IMR-90 (cell line): ENCODE measurements at regions not wholly inside any gene's neighbourhood (a gene's known extent, or its start where the extent isn't known, plus 50 kb on each side); places are given as distances from the start of the nearest gene placed in this dataset.
"Not testable (repeated sequence)": the region's sequence is repeated elsewhere in the genome, so short reads cannot be mapped to it uniquely, and the experiment has no call there.

Experiments
- BHLHE40 ChIP-seq: fragments of 150-350 bp; IDR thresholded peaks from 2 replicates; pipeline ENCODE4 v1.6.1; 2016; ENCODE audit warnings: mild to moderate bottlenecking, low read depth, low read length
- CEBPB ChIP-seq: IDR thresholded peaks from 2 replicates; pipeline ENCODE4 v1.6.1; 2012; ENCODE audit warnings: low read depth, low read length, improper control_type of control experiment
- CTCF ChIP-seq: conservative IDR thresholded peaks from 2 replicates; pipeline ENCODE4 v1.5.1; 2012; ENCODE audit warnings: mild to moderate bottlenecking, low read depth, low read length, improper control_type of control experiment
- MAFK ChIP-seq: IDR thresholded peaks from 2 replicates; pipeline ENCODE4 v1.6.1; 2012; ENCODE audit warnings: low read depth, low read length, improper control_type of control experiment
- POLR2A ChIP-seq: IDR thresholded peaks from 2 replicates; pipeline ENCODE4 v1.6.1; 2012; ENCODE audit warnings: mild to moderate bottlenecking, low read depth, low read length
- RAD21 ChIP-seq: IDR thresholded peaks from 2 replicates; pipeline ENCODE4 v1.6.1; 2012; ENCODE audit warnings: low read length, improper control_type of control experiment
- RFX5 ChIP-seq: IDR thresholded peaks from 2 replicates; pipeline ENCODE4 v1.8.0; 2012; ENCODE audit warnings: low read depth, mild to moderate bottlenecking, low read length, moderate library complexity
- SMC3 ChIP-seq: fragments of 150-350 bp; IDR thresholded peaks from 2 replicates; pipeline ENCODE4 v1.6.1; 2016; ENCODE audit warnings: low read depth, mild to moderate bottlenecking, antibody characterized with exemption, low read length, moderate library complexity

DNA sequence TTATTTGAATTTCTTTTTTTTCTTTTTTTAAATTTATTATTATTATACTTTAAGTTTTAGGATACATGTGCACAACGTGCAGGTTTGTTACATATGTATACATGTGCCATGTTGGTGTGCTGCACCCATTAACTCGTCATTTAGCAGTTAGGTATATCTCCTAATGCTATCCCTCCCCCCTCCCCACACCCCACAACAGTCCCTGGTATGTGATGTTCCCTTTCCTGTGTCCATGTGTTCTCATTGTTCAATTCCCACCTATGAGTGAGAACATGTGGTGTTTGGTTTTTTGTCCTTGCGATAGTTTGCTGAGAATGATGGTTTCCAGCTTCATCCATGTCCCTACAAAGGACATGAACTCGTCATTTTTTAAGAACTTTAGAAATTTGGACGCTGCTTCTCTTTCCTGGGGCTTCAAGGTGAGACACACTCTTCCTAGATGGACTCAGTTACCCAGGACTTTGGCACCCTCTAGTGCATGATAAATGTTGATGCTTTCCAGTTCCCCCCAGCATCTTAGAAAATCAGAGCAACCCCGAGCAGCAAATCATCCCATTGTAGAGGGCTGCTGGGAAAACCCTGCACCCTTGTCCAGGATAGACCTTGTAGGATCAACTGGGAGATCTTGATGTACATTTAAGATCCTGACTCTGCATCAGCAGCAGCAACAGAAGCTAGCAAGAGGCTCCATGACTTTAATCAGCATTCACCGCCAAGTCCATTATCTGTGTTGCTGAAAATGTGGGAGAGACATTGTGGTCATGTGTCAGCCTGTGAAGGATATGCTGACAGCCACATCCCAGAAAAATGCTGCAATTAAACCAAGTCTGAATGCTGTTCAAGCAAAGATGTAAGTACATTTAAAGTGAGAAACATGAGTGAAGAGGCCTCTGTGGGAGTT is 266.9 kb upstream of the FAM78B start:
- not testable (repeated sequence) for TF ChIP-seq SMC3, BHLHE40, CTCF, RFX5, POLR2A, MAFK, CEBPB, RAD21
